Chondrocyte (in vitro differentiated cells): ENCODE measurements at regions not wholly inside any gene's neighbourhood (a gene's known extent, or its start where the extent isn't known, plus 50 kb on each side); places are given as distances from the start of the nearest gene placed in this dataset.

Experiments used
- DNase-seq: peaks from one replicate; pipeline ENCODE4 v3.0.0; 2021; ENCODE audit warnings: mixed read lengths, low spot score
- H3K27ac Mint-ChIP-seq: one replicate; pipeline ENCODE4 v1.8.0; 2021; ENCODE audit warnings: mild to moderate bottlenecking, moderate library complexity, mixed read lengths; ENCODE audit not compliant: unreplicated experiment
- H3K27me3 Mint-ChIP-seq: 2 replicates; pipeline ENCODE4 v1.8.0; 2021; ENCODE audit warnings: low read depth, mixed read lengths
- H3K36me3 Mint-ChIP-seq: 2 replicates; pipeline ENCODE4 v1.8.0; 2021; ENCODE audit warnings: low read depth, mixed read lengths
- H3K4me1 Mint-ChIP-seq: 2 replicates; pipeline ENCODE4 v1.8.0; 2021; ENCODE audit warnings: low read depth, mild to moderate bottlenecking, mixed read lengths
- H3K4me3 Mint-ChIP-seq: one replicate; pipeline ENCODE4 v1.8.0; 2021; ENCODE audit warnings: mild to moderate bottlenecking, moderate library complexity, mixed read lengths; ENCODE audit not compliant: unreplicated experiment
- H3K9me3 Mint-ChIP-seq: 2 replicates; pipeline ENCODE4 v1.8.0; 2021; ENCODE audit warnings: low read depth, mixed read lengths
- TF ChIP-seq, protein P1 (sequence below): fragments of 200-600 bp; sonication (generic); IDR thresholded peaks from 2 replicates; pipeline ENCODE4 v1.5.0; 2021; ENCODE audit warnings: antibody characterized with exemption, mild to moderate bottlenecking, moderate library complexity

DNA sequence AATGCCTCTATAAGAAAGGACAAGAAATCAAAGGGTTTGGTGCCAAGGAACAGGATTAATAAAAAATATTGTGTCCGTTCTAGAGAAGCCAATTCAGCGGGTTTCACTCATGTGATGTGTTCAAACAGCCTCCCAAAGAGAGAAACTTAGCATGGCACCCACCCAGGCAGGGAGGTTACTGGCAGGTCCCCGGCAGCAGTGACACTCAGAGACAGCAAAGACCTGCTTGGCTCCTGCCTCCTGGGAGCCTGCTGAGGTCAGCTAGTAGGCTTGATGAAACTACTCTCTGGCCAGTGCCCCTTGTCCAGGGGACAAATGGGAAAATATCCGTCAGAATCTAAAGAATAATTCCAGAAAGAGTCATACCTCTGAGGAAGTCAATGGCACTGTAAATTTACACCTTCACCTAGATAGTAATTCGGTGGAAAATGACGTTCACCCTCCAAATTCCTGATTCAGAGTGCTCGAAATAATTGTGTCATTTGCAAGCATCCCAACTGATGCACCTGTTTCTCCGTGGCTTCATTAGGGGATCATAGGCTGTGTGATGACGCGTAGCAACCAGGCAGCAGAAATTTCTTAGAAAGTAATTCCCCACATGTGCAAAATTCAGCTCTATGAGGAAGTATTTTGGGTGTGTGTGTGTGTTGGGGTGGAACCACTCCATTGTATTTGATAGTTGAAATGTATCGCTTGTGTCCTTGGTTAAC is 481.5 kb upstream of the ZFHX3 start:
- no peak for DNase-seq
- H3K4me3 Mint-ChIP-seq = no peak overlapping the region
- no peak overlapping the region for H3K27ac Mint-ChIP-seq
- peaks cover 21% of the 10 kb centered on the region for H3K27me3 Mint-ChIP-seq
- H3K36me3 Mint-ChIP-seq = peaks cover 2% of the 10 kb centered on the region
- peaks cover 3% of the 10 kb centered on the region for H3K4me1 Mint-ChIP-seq
- H3K9me3 Mint-ChIP-seq = peaks cover 9% of the 10 kb centered on the region
- TF ChIP-seq, protein P1, sequence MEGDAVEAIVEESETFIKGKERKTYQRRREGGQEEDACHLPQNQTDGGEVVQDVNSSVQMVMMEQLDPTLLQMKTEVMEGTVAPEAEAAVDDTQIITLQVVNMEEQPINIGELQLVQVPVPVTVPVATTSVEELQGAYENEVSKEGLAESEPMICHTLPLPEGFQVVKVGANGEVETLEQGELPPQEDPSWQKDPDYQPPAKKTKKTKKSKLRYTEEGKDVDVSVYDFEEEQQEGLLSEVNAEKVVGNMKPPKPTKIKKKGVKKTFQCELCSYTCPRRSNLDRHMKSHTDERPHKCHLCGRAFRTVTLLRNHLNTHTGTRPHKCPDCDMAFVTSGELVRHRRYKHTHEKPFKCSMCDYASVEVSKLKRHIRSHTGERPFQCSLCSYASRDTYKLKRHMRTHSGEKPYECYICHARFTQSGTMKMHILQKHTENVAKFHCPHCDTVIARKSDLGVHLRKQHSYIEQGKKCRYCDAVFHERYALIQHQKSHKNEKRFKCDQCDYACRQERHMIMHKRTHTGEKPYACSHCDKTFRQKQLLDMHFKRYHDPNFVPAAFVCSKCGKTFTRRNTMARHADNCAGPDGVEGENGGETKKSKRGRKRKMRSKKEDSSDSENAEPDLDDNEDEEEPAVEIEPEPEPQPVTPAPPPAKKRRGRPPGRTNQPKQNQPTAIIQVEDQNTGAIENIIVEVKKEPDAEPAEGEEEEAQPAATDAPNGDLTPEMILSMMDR = no peak

DNA sequence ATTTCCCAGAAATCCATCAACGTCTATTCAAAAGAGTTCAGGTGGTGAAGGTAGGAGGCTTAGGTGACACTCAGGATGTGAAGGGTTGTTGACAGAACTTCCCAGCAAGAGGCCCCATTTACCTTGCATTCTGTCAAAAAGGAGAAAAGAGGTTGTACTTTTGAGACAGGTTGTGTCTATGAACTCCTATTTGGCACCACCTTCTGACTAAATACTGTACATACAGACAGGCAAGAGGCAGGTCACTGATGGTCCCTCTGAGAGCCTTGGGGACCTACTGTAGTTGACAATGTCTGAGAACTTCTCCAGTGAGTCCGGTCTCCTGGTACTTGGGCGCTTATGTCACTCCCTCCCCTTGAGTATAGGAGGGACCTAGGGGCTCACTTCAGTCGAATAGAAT is 479.3 kb upstream of the ZFHX3 start:
- Mint-ChIP-seq H3K4me3 (no peak overlapping the region), H3K4me1 (peaks cover 6% of the 10 kb centered on the region), H3K36me3 (no peaks in the 10 kb centered on the region), H3K27ac (no peak overlapping the region), H3K27me3 (peaks cover 3% of the 10 kb centered on the region), H3K9me3 (peaks cover under 1% of the 10 kb centered on the region)
- no peak for DNase-seq
- TF ChIP-seq, protein P1 = peak; percentile 68

- no peak for DNase-seq
- no peak overlapping the region for H3K27ac Mint-ChIP-seq
Observed at GRCh38 chr16:73526011-73526804, 478.3 kb upstream of the ZFHX3 start.

GRCh38 chr16:73523209-73523608 is 475.3 kb upstream of the ZFHX3 start:
- TF ChIP-seq, protein P1 = no peak
- H3K36me3 Mint-ChIP-seq = no peaks in the 10 kb centered on the region
- peaks cover 3% of the 10 kb centered on the region for H3K4me1 Mint-ChIP-seq
- DNase-seq = no peak
- H3K27ac Mint-ChIP-seq = no peak overlapping the region
- no peak overlapping the region for H3K4me3 Mint-ChIP-seq
- no peaks in the 10 kb centered on the region for H3K9me3 Mint-ChIP-seq
- H3K27me3 Mint-ChIP-seq = no peaks in the 10 kb centered on the region

More at GRCh38 chr16:73526011-73526804, 478.3 kb upstream of the ZFHX3 start:
- Mint-ChIP-seq H3K4me1 (peaks cover 6% of the 10 kb centered on the region), H3K27me3 (peaks cover 3% of the 10 kb centered on the region), H3K4me3 (no peak overlapping the region), H3K36me3 (no peaks in the 10 kb centered on the region), H3K9me3 (no peaks in the 10 kb centered on the region)
- TF ChIP-seq, protein P1 = no peak

DNA sequence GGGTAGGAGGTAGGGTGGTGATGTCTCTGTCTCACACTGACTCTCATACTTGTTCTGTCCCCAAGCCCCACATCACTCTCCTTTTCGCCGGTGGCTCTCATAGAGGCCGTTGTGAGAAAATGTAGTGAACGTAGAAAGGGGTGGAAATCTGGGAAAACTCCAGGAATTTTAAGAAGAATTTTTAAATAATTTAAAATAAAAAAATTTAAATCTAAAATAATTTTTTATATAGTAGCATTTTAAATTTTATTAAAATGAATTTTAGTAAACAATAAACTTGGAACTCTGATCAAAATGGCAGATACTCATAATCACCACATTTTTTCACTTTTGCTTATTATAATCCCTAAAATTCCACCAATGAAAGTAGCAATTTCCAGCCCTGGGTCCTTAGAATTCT is 473.6 kb upstream of the ZFHX3 start:
- Mint-ChIP-seq H3K4me3 (no peak overlapping the region), H3K9me3 (peaks cover 3% of the 10 kb centered on the region), H3K27me3 (peaks cover 4% of the 10 kb centered on the region), H3K36me3 (no peaks in the 10 kb centered on the region), H3K27ac (no peak overlapping the region), H3K4me1 (peaks cover 3% of the 10 kb centered on the region)
- TF ChIP-seq, protein P1 = no peak
- no peak for DNase-seq
